GM23248 (cell line): ENCODE measurements at regions not wholly inside any gene's neighbourhood (a gene's known extent, or its start where the extent isn't known, plus 50 kb on each side); places are given as distances from the start of the nearest gene placed in this dataset.

Source experiments
- DNase-seq: peaks from one replicate; pipeline ENCODE4 v3.0.0-alpha.2; 2015
- H2AFZ ChIP-seq: fragments of 200-600 bp; sonication (generic); 2 replicates; pipeline ENCODE4 v1.6.1; 2016; ENCODE audit warnings: antibody characterized with exemption
- H3F3A ChIP-seq: fragments of 200-600 bp; sonication (generic); 2 replicates; pipeline ENCODE4 v1.6.1; 2016; ENCODE audit warnings: mild to moderate bottlenecking, antibody characterized with exemption, mixed run types; ENCODE audit not compliant: insufficient read depth
- H3K27ac ChIP-seq: fragments of 200-600 bp; sonication (generic); 2 replicates; pipeline ENCODE4 v1.5.1; 2016; ENCODE audit warnings: mild to moderate bottlenecking
- H3K27me3 ChIP-seq: fragments of 200-600 bp; sonication (generic); replicated peaks from 2 replicates; pipeline ENCODE4 v1.6.1; 2016; ENCODE audit warnings: mild to moderate bottlenecking; ENCODE audit not compliant: insufficient read depth
- H3K36me3 ChIP-seq: fragments of 200-600 bp; sonication (generic); 2 replicates; pipeline ENCODE4 v1.6.1; 2016; ENCODE audit warnings: low read depth, mild to moderate bottlenecking
- H3K4me1 ChIP-seq: fragments of 200-600 bp; sonication (generic); 2 replicates; pipeline ENCODE4 v1.6.1; 2016; ENCODE audit warnings: mild to moderate bottlenecking; ENCODE audit not compliant: insufficient read depth
- H3K4me2 ChIP-seq: fragments of 200-600 bp; sonication (generic); one replicate; pipeline ENCODE4 v1.6.1; 2016; ENCODE audit warnings: mild to moderate bottlenecking; ENCODE audit not compliant: unreplicated experiment
- H3K4me3 ChIP-seq: fragments of 200-600 bp; sonication (generic); 2 replicates; pipeline ENCODE4 v1.5.1; 2016; ENCODE audit warnings: mild to moderate bottlenecking
- H3K79me2 ChIP-seq: fragments of 200-600 bp; sonication (generic); 2 replicates; pipeline ENCODE4 v1.6.1; 2016; ENCODE audit warnings: mild to moderate bottlenecking; ENCODE audit not compliant: insufficient read depth
- H3K9ac ChIP-seq: fragments of 200-600 bp; sonication (generic); 2 replicates; pipeline ENCODE4 v1.6.1; 2016; ENCODE audit warnings: mild to moderate bottlenecking
- H3K9me2 ChIP-seq: fragments of 200-600 bp; sonication (generic); 2 replicates; pipeline ENCODE4 v1.6.1; 2016; ENCODE audit warnings: mixed run types, mild to moderate bottlenecking, moderate library complexity; ENCODE audit not compliant: insufficient read depth
- H3K9me3 ChIP-seq: fragments of 200-600 bp; sonication (generic); one replicate; pipeline ENCODE4 v1.6.1; 2017; ENCODE audit warnings: low read depth
- H4K20me1 ChIP-seq: fragments of 200-600 bp; sonication (generic); 2 replicates; pipeline ENCODE4 v1.6.0; 2016; ENCODE audit not compliant: insufficient read depth
- EZH2 ChIP-seq: fragments of 200-600 bp; sonication (generic); IDR thresholded peaks from 2 replicates; pipeline ENCODE4 v1.6.1; 2018; ENCODE audit warnings: antibody characterized with exemption, mild to moderate bottlenecking; ENCODE audit not compliant: insufficient read depth, poor library complexity, severe bottlenecking
- EZH2phosphoT487 ChIP-seq: fragments of 200-600 bp; sonication (generic); IDR thresholded peaks from 2 replicates; pipeline ENCODE4 v1.6.1; 2018; ENCODE audit warnings: antibody characterized with exemption, moderate library complexity, mild to moderate bottlenecking, low read depth; ENCODE audit not compliant: insufficient read depth
- WGBS, 2 experiments: methylation state at CpG; one replicate each; pipeline ENCODE4 v1.1.6; 2015 to 2017; ENCODE audit warnings: low lambda C conversion rate in 2 of 2, low coverage in 1 of 2; ENCODE audit errors: missing lambda C conversion rate in 2 of 2; 5-methylcytosine and 5-hydroxymethylcytosine counted together
- in situ Hi-C: fragments of 300-500 bp; cut with MboI; formaldehyde crosslinking; loops from 2 replicates; pipeline ENCODE4 v1.15.0; 2020

GRCh38 chr4:123034023-123034422 lies 111.6 kb upstream of the NUDT6 start:
- 94% methylated on average over 2 of the region's 2 CpGs for WGBS, 2 experiments
- no peaks in the 10 kb centered on the region for H3K9me3 ChIP-seq
- H2AFZ ChIP-seq: no peak overlapping the region
- H3K4me2 ChIP-seq: no peak overlapping the region
- in situ Hi-C loops: no loop called here
- H3F3A ChIP-seq: 0 out of 2 replicates have a peak, but pooled peaks cover 7% of the 10 kb centered on the region
- H3K27ac ChIP-seq: no peak overlapping the region
- H3K79me2 ChIP-seq: no peaks in the 10 kb centered on the region
- TF ChIP-seq EZH2phosphoT487 (no peak), EZH2 (no peak)
- DNase-seq: no peak
- H3K4me1 ChIP-seq: peaks cover 11% of the 10 kb centered on the region
- no peak overlapping the region for H3K4me3 ChIP-seq
- H3K27me3 ChIP-seq: no peaks in the 10 kb centered on the region
- H3K36me3 ChIP-seq: no peaks in the 10 kb centered on the region
- H4K20me1 ChIP-seq: no peaks in the 10 kb centered on the region
- no peaks in the 10 kb centered on the region for H3K9me2 ChIP-seq
- no peak overlapping the region for H3K9ac ChIP-seq

GRCh38 chr4:123035239-123035638 lies 112.8 kb upstream of the NUDT6 start:
- Histone ChIP-seq H3K4me2 (no peak overlapping the region), H3K9me2 (no peaks in the 10 kb centered on the region), H2AFZ (no peak overlapping the region), H3K79me2 (no peaks in the 10 kb centered on the region), H3K9ac (no peak overlapping the region), H3K4me3 (no peak overlapping the region), H3K9me3 (no peaks in the 10 kb centered on the region), H3K4me1 (peaks cover 11% of the 10 kb centered on the region), H4K20me1 (no peaks in the 10 kb centered on the region), H3K27ac (no peak overlapping the region), H3K27me3 (no peaks in the 10 kb centered on the region), H3F3A (0 out of 2 replicates have a peak, but pooled peaks cover 7% of the 10 kb centered on the region), H3K36me3 (no peaks in the 10 kb centered on the region)
- WGBS, 2 experiments: 97 to 100% methylated on average over 1 of the region's 1 CpG
- no peak for TF ChIP-seq EZH2phosphoT487
- TF ChIP-seq EZH2: no peak
- in situ Hi-C loops: no loop called here
- no peak for DNase-seq

- no peak overlapping the region for H3K9ac ChIP-seq
- no peak for TF ChIP-seq EZH2phosphoT487
- H3K79me2 ChIP-seq: no peaks in the 10 kb centered on the region
- WGBS, 2 experiments: 46 to 47% methylated on average over 1 of the region's 1 CpG
- no peaks in the 10 kb centered on the region for H3K36me3 ChIP-seq
- H3F3A ChIP-seq: 0 out of 2 replicates have a peak, but pooled peaks cover 7% of the 10 kb centered on the region
- no peaks in the 10 kb centered on the region for H3K9me3 ChIP-seq
- H3K4me3 ChIP-seq: no peak overlapping the region
- no peaks in the 10 kb centered on the region for H3K27me3 ChIP-seq
- H3K9me2 ChIP-seq: no peaks in the 10 kb centered on the region
- H3K4me1 ChIP-seq: peaks cover 11% of the 10 kb centered on the region
- in situ Hi-C loops: no loop called here
- peak overlapping the region; percentile 24 for H3K4me2 ChIP-seq
- H3K27ac ChIP-seq: no peak overlapping the region
- DNase-seq: peak; percentile 56
- H2AFZ ChIP-seq: no peak overlapping the region
- no peaks in the 10 kb centered on the region for H4K20me1 ChIP-seq
These were observed 115.4 kb upstream of the NUDT6 start for GRCh38 chr4:123037804-123038203.

DNA sequence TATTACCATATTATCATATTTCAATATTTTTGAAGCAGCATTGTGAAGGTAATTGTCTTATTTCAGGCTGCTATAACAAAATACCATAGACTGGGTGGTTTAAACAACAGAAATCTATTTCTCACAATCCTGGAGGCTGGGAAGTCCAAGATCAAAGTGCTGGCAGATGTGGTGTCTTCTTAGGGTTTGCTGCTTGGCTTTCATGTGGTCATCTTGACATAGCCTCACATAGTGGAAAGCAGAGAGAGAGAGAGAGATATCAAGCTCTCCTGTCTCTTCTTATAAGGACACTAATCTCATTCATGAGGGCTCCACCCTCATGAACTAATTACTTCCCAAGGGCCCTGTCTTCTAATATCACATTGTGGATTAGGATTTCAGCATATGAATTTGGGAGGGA lies 119.7 kb upstream of the NUDT6 start:
- Histone ChIP-seq H2AFZ (no peak overlapping the region), H3K27me3 (no peaks in the 10 kb centered on the region), H3K9ac (no peak overlapping the region), H3K4me1 (peaks cover 11% of the 10 kb centered on the region), H4K20me1 (no peaks in the 10 kb centered on the region), H3K79me2 (no peaks in the 10 kb centered on the region), H3K4me2 (no peak overlapping the region), H3K9me2 (no peaks in the 10 kb centered on the region), H3F3A (0 out of 2 replicates have a peak, but pooled peaks cover 7% of the 10 kb centered on the region), H3K4me3 (no peak overlapping the region), H3K36me3 (0 out of 2 replicates have a peak, but pooled peaks cover 5% of the 10 kb centered on the region), H3K27ac (no peak overlapping the region), H3K9me3 (peaks cover 6% of the 10 kb centered on the region)
- TF ChIP-seq EZH2phosphoT487: no peak
- TF ChIP-seq EZH2: no peak
- in situ Hi-C loops: no loop called here
- DNase-seq: no peak

GRCh38 chr4:123043013-123043412 lies 120.6 kb upstream of the NUDT6 start:
- 0 out of 2 replicates have a peak, but pooled peaks cover 5% of the 10 kb centered on the region for H3F3A ChIP-seq
- no peaks in the 10 kb centered on the region for H4K20me1 ChIP-seq
- no peaks in the 10 kb centered on the region for H3K79me2 ChIP-seq
- H3K9me2 ChIP-seq: no peaks in the 10 kb centered on the region
- no peak overlapping the region for H3K9ac ChIP-seq
- TF ChIP-seq EZH2phosphoT487: no peak
- TF ChIP-seq EZH2: no peak
- H3K27me3 ChIP-seq: no peaks in the 10 kb centered on the region
- H3K36me3 ChIP-seq: 0 out of 2 replicates have a peak, but pooled peaks cover 5% of the 10 kb centered on the region
- no peak overlapping the region for H3K4me3 ChIP-seq
- no peak overlapping the region for H3K4me2 ChIP-seq
- H3K27ac ChIP-seq: no peak overlapping the region
- H3K4me1 ChIP-seq: peaks cover 3% of the 10 kb centered on the region
- no peak overlapping the region for H2AFZ ChIP-seq
- in situ Hi-C loops: no loop called here
- DNase-seq: peak; percentile 13
- H3K9me3 ChIP-seq: peaks cover 6% of the 10 kb centered on the region
